Right lobe of liver (tissue), 4 donors: ENCODE measurements at regions not wholly inside any gene's neighbourhood (a gene's known extent, or its start where the extent isn't known, plus 50 kb on each side); places are given as distances from the start of the nearest gene placed in this dataset.
"Not testable (repeated sequence)": the region's sequence is repeated elsewhere in the genome, so short reads cannot be mapped to it uniquely, and the experiment has no call there.

Experiments
- POLR2A ChIP-seq: fragments of 450-650 bp; IDR thresholded peaks from one replicate; pipeline ENCODE4 v1.6.1; 2017; ENCODE audit warnings: antibody characterized with exemption, mild to moderate bottlenecking
- TF ChIP-seq, protein P1 (sequence below), 4 donors: fragments of 200-600 bp in 3 of 4; fragments of 450-650 bp in 1 of 4; IDR thresholded peaks; one replicate each; pipeline versions ENCODE4 v1.5.1 to v1.8.0; 2016 to 2022; ENCODE audit warnings: antibody characterized with exemption in 4 of 4, mild to moderate bottlenecking in 2 of 4
- donor health status: DM: no; HTN: no; CAD: no.
- donor health status: DM: no; HTN: no; CAD: no.
- donor health status: DM: no; HTN: yes; CAD: no.

DNA sequence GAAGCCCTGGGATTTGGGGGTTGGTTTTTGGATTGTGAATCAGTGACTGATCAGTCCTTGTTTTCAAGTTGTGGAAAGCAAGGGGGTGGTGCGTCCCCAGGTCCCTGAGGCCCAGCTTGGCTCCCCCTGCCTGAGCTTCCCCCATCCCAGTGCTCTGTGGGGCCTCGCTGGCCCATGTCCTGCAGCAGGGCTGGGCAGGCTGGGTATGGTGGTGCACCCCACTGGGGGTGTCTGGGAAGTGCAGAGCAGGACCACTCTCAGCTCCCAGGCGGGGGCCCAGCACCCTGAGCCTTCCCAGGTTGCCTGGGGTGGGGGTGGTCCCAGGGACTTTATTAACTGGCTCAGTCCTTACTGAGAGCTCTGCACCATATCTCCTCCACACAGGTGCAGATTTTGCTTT is 483.3 kb downstream of the TUBA3C start:
- TF ChIP-seq, protein P1, sequence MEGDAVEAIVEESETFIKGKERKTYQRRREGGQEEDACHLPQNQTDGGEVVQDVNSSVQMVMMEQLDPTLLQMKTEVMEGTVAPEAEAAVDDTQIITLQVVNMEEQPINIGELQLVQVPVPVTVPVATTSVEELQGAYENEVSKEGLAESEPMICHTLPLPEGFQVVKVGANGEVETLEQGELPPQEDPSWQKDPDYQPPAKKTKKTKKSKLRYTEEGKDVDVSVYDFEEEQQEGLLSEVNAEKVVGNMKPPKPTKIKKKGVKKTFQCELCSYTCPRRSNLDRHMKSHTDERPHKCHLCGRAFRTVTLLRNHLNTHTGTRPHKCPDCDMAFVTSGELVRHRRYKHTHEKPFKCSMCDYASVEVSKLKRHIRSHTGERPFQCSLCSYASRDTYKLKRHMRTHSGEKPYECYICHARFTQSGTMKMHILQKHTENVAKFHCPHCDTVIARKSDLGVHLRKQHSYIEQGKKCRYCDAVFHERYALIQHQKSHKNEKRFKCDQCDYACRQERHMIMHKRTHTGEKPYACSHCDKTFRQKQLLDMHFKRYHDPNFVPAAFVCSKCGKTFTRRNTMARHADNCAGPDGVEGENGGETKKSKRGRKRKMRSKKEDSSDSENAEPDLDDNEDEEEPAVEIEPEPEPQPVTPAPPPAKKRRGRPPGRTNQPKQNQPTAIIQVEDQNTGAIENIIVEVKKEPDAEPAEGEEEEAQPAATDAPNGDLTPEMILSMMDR (IDR thresholded peaks at IDR 0.05), result not testable (repeated sequence)
- not testable (repeated sequence) for TF ChIP-seq POLR2A
